ENCODE measurements at regions not wholly inside any gene's neighbourhood (a gene's known extent, or its start where the extent isn't known, plus 50 kb on each side); places are given as distances from the start of the nearest gene placed in this dataset.

GRCh38 chr9:85158512-85158911 is 489.0 kb downstream of the NTRK2 start:
- TF ChIP-seq CTCF (IDR thresholded peaks at IDR 0.05; ENCODE audit: extremely low read depth, missing control alignments): no peak
- no peak for DNase-seq (ENCODE audit: low spot score)

GRCh38 chr9:85157772-85158171 is 488.2 kb downstream of the NTRK2 start:
- no peak for TF ChIP-seq CTCF (IDR thresholded peaks at IDR 0.05; ENCODE audit: extremely low read depth, missing control alignments)
- no peak for DNase-seq (ENCODE audit: low spot score)

DNA sequence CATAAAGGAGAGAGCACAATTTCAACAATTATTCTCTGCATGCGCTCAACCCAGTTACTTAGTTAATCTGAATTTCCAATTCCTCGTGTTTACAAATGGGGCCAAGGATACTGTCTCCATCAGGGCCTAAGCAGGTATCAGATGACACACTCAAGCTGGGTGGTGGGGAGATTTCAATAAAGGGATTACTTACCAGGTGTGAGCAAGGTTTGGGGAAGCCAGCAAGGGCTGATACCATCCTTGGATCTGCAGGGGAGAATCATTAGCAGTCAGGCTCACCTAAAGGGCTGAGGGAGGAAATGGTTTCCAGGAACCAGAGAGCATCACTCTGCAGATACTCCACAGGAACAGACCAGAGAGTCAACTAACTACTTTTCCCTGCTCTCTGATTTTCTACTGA is 487.1 kb downstream of the NTRK2 start:
- DNase-seq (ENCODE audit: low spot score): no peak
- no peak for TF ChIP-seq CTCF (IDR thresholded peaks at IDR 0.05; ENCODE audit: extremely low read depth, missing control alignments)

- DNase-seq (ENCODE audit: low spot score): no peak
- TF ChIP-seq CTCF (IDR thresholded peaks at IDR 0.05; ENCODE audit: extremely low read depth, missing control alignments): no peak
Measured at GRCh38 chr9:85155352-85155751, 485.8 kb downstream of the NTRK2 start.

GRCh38 chr9:85151741-85152140 is 482.2 kb downstream of the NTRK2 start:
- TF ChIP-seq CTCF (IDR thresholded peaks at IDR 0.05; ENCODE audit: extremely low read depth, missing control alignments): no peak
- no peak for DNase-seq (ENCODE audit: low spot score)

DNA sequence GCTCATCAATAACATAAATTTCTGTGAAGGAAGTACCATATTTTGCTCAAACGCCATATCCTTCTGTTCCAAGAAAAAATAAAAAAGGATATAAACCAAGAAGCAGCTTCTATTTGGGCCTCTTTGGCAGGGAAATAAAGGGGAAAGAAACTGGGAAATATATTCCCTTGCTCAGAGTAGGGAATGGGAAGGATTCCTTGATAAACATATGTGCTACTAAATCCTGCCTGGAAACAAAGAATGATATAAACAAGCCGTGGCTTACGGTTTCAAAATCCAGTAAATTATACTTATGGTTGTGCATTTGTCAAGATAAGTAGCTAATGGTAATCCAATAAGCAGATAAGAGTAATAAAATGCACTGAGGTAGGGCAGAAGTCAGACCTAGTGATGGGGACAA is 481.6 kb downstream of the NTRK2 start:
- DNase-seq (ENCODE audit: low spot score): no peak
- TF ChIP-seq CTCF (IDR thresholded peaks at IDR 0.05; ENCODE audit: extremely low read depth, missing control alignments): no peak

DNA sequence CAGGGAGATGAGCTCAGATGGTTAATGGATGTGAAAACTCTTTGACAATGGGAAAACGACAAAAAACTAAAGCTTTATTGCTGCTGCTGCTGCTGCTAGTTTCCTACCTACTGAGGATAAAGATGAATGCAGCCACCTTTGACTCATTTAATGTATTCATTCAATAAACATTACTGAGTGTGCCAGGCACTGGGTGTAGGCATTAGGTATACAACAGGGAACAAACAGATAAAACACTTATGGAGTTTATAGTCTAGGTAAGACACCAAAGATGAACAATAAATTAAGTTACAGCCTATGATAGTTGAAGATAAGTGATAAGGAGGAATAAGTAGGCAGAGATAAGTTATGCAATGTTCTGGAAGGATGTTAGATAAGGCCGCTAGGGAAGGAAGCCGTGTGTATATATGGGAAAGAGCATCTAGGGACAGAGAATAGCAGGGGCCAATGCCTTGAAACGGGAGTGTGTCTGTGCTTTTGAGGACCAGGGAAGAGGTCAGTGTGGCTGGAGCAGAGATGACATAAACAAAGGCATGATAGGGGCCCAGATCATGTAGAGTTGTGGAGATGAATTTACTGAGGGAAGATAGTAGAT is 477.6 kb downstream of the NTRK2 start:
- no peak for DNase-seq (ENCODE audit: low spot score)
- no peak for TF ChIP-seq CTCF (IDR thresholded peaks at IDR 0.05; ENCODE audit: extremely low read depth, missing control alignments)
